ENCODE measurements at regions not wholly inside any gene's neighbourhood (a gene's known extent, or its start where the extent isn't known, plus 50 kb on each side); places are given as distances from the start of the nearest gene placed in this dataset.

- TF ChIP-seq NRF1 (IDR thresholded peaks at IDR 0.05; ENCODE audit: low read depth, low read length) (no peak), EP300 (IDR thresholded peaks at IDR 0.05; ENCODE audit: borderline replicate concordance in 1 of 2, low read depth in 2 of 2, low read length in 2 of 2) (no peak), POLR2A (IDR thresholded peaks at IDR 0.05; ENCODE audit: control extremely low read depth in 1 of 2, low read depth in 2 of 2, low read length in 2 of 2) (no peak), POLR2AphosphoS5 (IDR thresholded peaks at IDR 0.05; ENCODE audit: low read depth, low read length) (no peak), GABPA (IDR thresholded peaks at IDR 0.05; ENCODE audit: borderline replicate concordance, insufficient read depth, low read length) (no peak), TBP (IDR thresholded peaks at IDR 0.05; ENCODE audit: low read depth, low read length) (no peak), KDM1A (IDR thresholded peaks at IDR 0.05; ENCODE audit: borderline replicate concordance, low read length) (no peak), CHD2 (IDR thresholded peaks at IDR 0.05; ENCODE audit: low read length) (no peak), EGR1 (IDR thresholded peaks at IDR 0.05; ENCODE audit: borderline replicate concordance, low read depth, low read length) (no peak), EZH2 (IDR thresholded peaks at IDR 0.05; ENCODE audit: low read depth, low read length, severe bottlenecking) (no peak)
- TF ChIP-seq, protein P1, sequence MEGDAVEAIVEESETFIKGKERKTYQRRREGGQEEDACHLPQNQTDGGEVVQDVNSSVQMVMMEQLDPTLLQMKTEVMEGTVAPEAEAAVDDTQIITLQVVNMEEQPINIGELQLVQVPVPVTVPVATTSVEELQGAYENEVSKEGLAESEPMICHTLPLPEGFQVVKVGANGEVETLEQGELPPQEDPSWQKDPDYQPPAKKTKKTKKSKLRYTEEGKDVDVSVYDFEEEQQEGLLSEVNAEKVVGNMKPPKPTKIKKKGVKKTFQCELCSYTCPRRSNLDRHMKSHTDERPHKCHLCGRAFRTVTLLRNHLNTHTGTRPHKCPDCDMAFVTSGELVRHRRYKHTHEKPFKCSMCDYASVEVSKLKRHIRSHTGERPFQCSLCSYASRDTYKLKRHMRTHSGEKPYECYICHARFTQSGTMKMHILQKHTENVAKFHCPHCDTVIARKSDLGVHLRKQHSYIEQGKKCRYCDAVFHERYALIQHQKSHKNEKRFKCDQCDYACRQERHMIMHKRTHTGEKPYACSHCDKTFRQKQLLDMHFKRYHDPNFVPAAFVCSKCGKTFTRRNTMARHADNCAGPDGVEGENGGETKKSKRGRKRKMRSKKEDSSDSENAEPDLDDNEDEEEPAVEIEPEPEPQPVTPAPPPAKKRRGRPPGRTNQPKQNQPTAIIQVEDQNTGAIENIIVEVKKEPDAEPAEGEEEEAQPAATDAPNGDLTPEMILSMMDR (IDR thresholded peaks at IDR 0.05; ENCODE audit: control extremely low read depth in 1 of 3, insufficient read depth in 1 of 3, low read depth in 1 of 3, low read length in 3 of 3): no peak
Measured at GRCh38 chr9:79012561-79012960, 559.2 kb upstream of the TLE4 start.
